Panc1 (cell line): ENCODE measurements at regions not wholly inside any gene's neighbourhood (a gene's known extent, or its start where the extent isn't known, plus 50 kb on each side); places are given as distances from the start of the nearest gene placed in this dataset.

ENCODE experiments used
- ATAC-seq: fragments of 200-7000 bp; cut with Tn5 transposase; 2 replicates; pipeline ENCODE4 v1.9.1; 2020; ENCODE audit warnings: mild to moderate bottlenecking, moderate library complexity
- BruUV-seq: library from RNA; stranded (reverse); fragments of 400-500 nt; replicated peaks from 2 replicates; lab custom pipeline; 2021; lab: Mats Ljungman, UMichigan
- CTCF ChIA-PET: fragments of 300-600 bp; sonication (Branson Sonifier 250); formaldehyde crosslinking; loops from one replicate; lab custom pipeline; 2022; ENCODE audit warnings: antibody characterized with exemption; lab: Charles Lee
- POLR2A ChIA-PET: fragments of 300-600 bp; sonication (Branson Sonifier 250); formaldehyde crosslinking; loops from one replicate; lab custom pipeline; 2022; ENCODE audit warnings: antibody characterized with exemption; lab: Charles Lee
- DNase-seq: peaks from one replicate; pipeline ENCODE4 v3.0.0-alpha.2; 2010; ENCODE audit warnings: low read depth, low spot score
- H3K27ac ChIP-seq: 2 replicates; pipeline ENCODE4 v1.5.1; 2011; ENCODE audit warnings: mild to moderate bottlenecking, low read length, inconsistent platforms
- H3K27me3 ChIP-seq: fragments of 200-500 bp; sonication (Bioruptor generic); 2 replicates; pipeline ENCODE4 v1.6.0; 2014; ENCODE audit warnings: low read length, inconsistent platforms; ENCODE audit not compliant: control insufficient read depth, insufficient read depth
- H3K36me3 ChIP-seq: fragments of 200-500 bp; sonication (Bioruptor generic); 2 replicates; pipeline ENCODE4 v1.5.1; 2014; ENCODE audit warnings: inconsistent platforms, mild to moderate bottlenecking, low read length, moderate library complexity; ENCODE audit not compliant: control insufficient read depth, insufficient read depth
- H3K4me1 ChIP-seq: 2 replicates; pipeline ENCODE4 v1.5.1; 2011; ENCODE audit warnings: inconsistent platforms, mild to moderate bottlenecking, low read length, moderate library complexity; ENCODE audit not compliant: control insufficient read depth, insufficient read depth
- H3K4me3 ChIP-seq, 2 experiments: 2 replicates each; pipeline ENCODE4 v1.5.1; 2011 to 2012; ENCODE audit warnings: low read depth in 2 of 2, low read length in 2 of 2, mild to moderate bottlenecking in 2 of 2, inconsistent platforms in 1 of 2, moderate library complexity in 1 of 2
- H3K9me3 ChIP-seq: fragments of 200-500 bp; sonication (Bioruptor generic); 2 replicates; pipeline ENCODE4 v1.5.1; 2014; ENCODE audit warnings: low read depth, mild to moderate bottlenecking, inconsistent platforms, low read length, moderate library complexity; ENCODE audit not compliant: control insufficient read depth, insufficient read depth
- CTCF ChIP-seq: fragments of 450-650 bp; IDR thresholded peaks from 2 replicates; pipeline ENCODE4 v1.5.1; 2017; ENCODE audit warnings: mild to moderate bottlenecking
- POLR2AphosphoS5 ChIP-seq: IDR thresholded peaks from 2 replicates; pipeline ENCODE4 v1.6.1; 2012; ENCODE audit warnings: mild to moderate bottlenecking, low read depth, low read length, moderate library complexity
- REST ChIP-seq, 2 experiments: IDR thresholded peaks; 2 replicates each; pipeline ENCODE4 v1.6.1; 2011 to 2012; ENCODE audit warnings: low read depth in 2 of 2, control low read depth in 1 of 2, low read length in 1 of 2, mild to moderate bottlenecking in 1 of 2, moderate library complexity in 1 of 2; ENCODE audit not compliant: insufficient read depth in 1 of 2
- SIN3A ChIP-seq: IDR thresholded peaks from 2 replicates; pipeline ENCODE4 v1.6.1; 2012; ENCODE audit warnings: low read depth, mild to moderate bottlenecking, low read length, moderate library complexity, borderline replicate concordance; ENCODE audit not compliant: insufficient read depth
- TCF7L2 ChIP-seq: IDR thresholded peaks from 2 replicates; pipeline ENCODE4 v1.6.1; 2011; ENCODE audit warnings: mild to moderate bottlenecking, low read depth, low read length, inconsistent platforms
- in situ Hi-C: cut with HindIII; loops from 2 replicates; pipeline ENCODE4 v1.10.0; 2016; ENCODE audit warnings: low sequenced_read_pairs, low pct_unique_long_range_greater_than_20kb
- intact Hi-C: fragments of 100-400 bp; cut with micrococcal nuclease; formaldehyde crosslinking; loops from one replicate; pipeline ENCODE4 v1.10.0; 2022; ENCODE audit not compliant: unreplicated experiment

GRCh38 chr6:164870164-164870563 is 439.2 kb downstream of the C6orf118 start:
- ChIA-PET POLR2A (no interaction called here), CTCF (no interaction called here)
- BruUV-seq = no TSS peak
- TF ChIP-seq REST (IDR thresholded peaks at IDR 0.05; ENCODE audit: insufficient read depth in 1 of 2, low read depth in 2 of 2, low read length in 1 of 2) (no peak), POLR2AphosphoS5 (no peak), SIN3A (no peak)
- Histone ChIP-seq H3K36me3 (no peaks in the 10 kb centered on the region), H3K4me3 (no peak overlapping the region), H3K9me3 (no peaks in the 10 kb centered on the region), H3K27me3 (no peaks in the 10 kb centered on the region), H3K27ac (no peak overlapping the region), H3K4me1 (no peaks in the 10 kb centered on the region)
- in situ Hi-C loops = no loop called here
- no peak for DNase-seq
- intact Hi-C loops = no loop called here
- ATAC-seq = no peak

- ATAC-seq (no peak), DNase-seq (no peak)
- POLR2A ChIA-PET = no interaction called here
- TF ChIP-seq SIN3A = no peak
- TF ChIP-seq CTCF = no peak
- TF ChIP-seq REST (IDR thresholded peaks at IDR 0.05; ENCODE audit: insufficient read depth in 1 of 2, low read depth in 2 of 2, low read length in 1 of 2) = no peak
- no peak for TF ChIP-seq POLR2AphosphoS5
- TF ChIP-seq TCF7L2 = no peak
- Histone ChIP-seq H3K4me1 (no peaks in the 10 kb centered on the region), H3K27ac (no peak overlapping the region), H3K36me3 (no peaks in the 10 kb centered on the region), H3K27me3 (no peaks in the 10 kb centered on the region), H3K9me3 (no peaks in the 10 kb centered on the region), H3K4me3 (no peak overlapping the region)
- intact Hi-C loops (no loop called here), in situ Hi-C loops (no loop called here)
- CTCF ChIA-PET = no interaction called here
- no TSS peak for BruUV-seq
Observed at GRCh38 chr6:164861967-164862366, 447.4 kb downstream of the C6orf118 start.
